EL (cell line): ENCODE measurements at regions not wholly inside any gene's neighbourhood (a gene's known extent, or its start where the extent isn't known, plus 50 kb on each side); places are given as distances from the start of the nearest gene placed in this dataset.

Source experiments
- DNase-seq: peaks from one replicate; pipeline ENCODE4 v3.0.0-alpha.2; 2016

DNA sequence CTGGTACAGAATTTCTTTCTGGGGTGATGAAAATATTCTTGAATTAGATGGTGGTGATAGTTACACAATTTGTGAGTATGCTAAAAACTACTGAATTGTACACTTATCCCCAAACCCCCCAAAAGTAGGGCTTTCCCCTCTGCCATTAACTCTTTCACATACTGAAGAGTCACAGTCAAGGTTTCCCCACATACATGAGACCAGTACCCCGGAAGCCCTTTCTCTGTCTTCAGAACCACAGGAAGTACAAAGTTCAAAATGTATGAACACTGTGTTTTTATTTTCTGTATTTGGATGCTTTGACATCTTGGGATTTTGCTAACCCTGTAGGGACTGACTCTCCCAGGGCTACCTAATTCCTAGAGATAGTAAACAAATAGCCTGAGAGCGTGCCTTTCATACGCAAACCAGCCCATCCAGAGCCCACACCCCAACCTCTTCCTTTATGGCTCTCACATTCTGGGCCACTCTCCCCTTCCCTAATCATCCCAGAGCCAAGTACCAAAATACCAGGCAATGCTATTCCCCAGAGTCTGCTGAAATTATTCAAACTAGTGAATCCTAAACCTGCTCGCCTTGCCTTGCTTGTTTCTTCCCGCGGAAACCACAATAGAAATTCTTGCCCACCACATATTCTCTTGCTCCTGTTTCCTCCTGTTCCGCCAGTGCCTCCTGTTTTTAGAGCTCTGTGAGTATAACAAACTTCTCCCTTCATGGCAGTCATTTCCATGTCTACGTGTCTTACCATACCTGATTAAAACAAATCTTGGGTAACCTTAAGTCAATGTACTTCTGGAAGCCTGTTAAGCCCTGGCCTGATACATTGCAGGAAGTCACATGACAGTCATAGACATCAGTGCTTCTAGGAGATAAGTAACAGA, 524.8 kb downstream of the FUT8 start:
- DNase-seq: no peak

DNA sequence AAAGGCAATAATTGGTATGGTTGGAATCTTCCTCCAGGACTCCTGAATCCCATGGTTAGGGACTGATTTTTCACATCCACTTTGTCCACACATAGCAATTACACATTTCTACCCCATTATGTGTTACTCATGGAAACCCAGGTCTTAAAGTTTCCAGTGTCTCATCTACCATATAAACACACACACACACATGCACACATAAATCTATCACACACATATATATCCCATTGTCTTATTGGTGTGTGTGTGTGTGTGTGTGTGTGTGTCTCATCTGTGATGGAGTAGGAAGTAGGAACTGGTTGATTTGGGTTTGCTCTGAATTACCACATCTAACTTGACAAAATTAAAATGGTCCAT, 525.4 kb downstream of the FUT8 start:
- DNase-seq: no peak

DNA sequence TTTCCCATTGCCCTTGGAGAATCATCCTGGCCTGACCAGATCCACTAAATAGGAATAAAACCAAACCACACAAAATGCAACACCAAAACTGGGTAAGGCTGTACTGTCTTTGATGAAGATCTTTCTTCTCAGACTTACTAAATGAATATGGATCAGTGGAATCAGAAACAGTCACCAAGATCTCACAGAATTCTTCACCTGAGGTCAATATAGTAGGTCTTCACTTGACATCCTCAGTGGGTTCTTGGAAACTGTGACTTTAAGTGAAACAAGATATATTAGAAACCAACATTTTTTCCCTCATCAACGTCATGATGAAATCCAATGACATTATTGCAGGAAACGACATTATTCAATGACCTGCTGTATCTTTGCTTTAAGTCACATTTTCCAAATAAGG, 526.2 kb downstream of the FUT8 start:
- no peak for DNase-seq

DNA sequence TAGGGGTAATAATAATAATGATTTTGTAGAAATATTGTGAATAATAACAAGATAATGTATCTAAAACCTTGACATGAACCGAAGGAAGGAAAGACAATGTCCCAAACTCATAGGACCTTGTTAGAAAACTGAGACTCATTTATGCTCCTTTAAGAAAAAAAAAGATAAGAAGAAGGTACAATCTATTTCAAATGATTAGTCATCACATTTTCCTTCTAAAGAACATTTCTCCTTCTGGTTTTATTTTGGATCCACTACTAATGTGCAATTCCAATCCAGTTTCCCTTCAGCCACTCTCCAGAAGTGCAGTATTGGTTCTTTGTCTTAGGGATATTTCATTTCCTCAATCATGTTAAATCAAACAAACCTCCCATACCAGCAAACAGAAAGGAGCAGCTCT, 526.7 kb downstream of the FUT8 start:
- DNase-seq: no peak

DNA sequence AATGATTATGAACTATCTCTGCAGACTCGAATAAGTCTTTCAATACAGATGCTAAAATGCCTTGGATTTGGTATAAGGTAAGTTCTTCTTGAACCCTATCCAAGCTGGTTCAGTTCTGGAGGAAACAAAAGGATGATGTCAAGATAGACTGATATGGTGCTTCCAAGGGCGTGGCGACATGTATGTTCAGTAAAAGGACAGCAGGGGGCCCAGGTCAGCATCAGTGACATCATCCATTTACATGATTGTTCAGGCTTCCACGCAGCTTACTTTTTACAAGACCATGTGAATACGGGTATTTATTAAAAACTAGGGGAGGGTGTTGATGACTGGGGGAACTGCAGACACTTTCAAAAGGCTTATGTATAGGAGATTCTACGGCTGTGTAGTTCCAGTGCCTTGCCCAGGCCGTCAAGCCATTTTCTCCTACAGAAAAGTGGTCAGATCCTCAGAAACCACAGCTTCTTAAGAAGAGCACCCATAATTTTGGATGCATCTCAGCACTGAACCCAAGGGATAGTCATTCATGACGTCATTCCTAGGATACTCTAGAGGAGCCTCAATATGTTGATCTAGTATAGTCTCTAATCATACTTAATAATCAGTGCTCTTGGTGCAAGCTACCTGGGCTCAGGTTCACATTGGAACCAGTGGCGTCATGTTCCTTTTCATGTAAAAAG, 527.7 kb downstream of the FUT8 start:
- peak; percentile 24 for DNase-seq

DNA sequence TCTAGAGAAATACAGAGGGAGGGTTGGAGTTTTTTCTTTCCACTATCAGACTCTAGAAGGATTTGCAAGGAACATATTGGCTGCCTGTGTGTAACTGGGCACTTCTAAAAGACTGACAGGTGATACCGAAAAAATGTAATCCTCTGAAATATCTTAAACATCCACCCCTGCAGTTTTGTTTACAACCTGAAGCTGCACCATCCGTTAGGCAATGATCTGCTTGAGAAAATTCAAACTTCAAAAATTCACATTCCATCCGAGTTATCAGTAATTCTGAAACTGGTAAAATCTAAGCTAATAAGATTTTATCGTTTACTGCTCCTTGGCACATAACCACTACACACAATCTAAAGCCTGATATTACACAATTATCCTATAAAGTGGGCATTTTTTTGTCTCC, 528.6 kb downstream of the FUT8 start:
- DNase-seq: no peak

DNA sequence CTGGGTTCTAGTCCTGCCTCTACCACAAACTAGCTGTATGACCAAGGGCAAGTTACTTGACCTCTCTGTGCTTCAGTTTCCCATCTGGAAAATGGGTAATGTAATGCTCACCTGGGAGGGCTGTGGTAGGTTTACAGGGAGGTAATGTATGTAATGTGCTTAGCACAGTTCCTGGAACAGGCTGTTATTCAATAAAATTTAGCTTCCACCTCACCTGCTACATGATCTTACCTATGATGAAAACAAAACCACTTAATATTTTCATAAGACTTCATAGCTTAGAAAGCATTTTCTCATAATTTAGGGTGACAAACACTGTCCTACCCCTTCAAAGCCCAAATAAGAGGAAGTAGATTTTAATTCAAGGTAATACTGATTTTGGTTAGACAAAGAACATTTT, 530.6 kb downstream of the FUT8 start:
- DNase-seq: no peak

DNA sequence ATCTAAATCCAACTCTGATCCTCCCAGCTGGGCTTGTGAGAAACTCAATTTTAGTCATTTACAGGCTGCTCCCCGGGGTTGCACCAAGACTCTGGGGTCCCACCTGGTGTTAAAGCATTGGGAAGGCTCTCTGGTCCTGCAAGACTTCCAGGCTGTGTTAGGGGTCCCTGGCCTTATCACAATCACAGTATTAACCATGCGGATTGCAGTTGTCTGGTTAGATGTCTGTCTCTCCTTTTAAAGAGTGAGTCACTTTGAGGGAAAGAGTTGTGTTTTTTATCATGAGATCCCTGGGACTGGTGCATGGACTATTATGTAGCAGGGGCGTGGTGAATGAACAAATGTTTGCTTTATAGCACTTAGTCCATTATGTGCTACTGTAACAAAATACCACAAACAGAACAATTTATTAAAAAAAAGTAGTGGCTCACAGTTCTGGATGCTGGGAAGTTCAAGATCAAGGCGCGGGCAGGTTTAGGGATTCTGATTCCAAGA, 531.4 kb downstream of the FUT8 start:
- DNase-seq: no peak

DNA sequence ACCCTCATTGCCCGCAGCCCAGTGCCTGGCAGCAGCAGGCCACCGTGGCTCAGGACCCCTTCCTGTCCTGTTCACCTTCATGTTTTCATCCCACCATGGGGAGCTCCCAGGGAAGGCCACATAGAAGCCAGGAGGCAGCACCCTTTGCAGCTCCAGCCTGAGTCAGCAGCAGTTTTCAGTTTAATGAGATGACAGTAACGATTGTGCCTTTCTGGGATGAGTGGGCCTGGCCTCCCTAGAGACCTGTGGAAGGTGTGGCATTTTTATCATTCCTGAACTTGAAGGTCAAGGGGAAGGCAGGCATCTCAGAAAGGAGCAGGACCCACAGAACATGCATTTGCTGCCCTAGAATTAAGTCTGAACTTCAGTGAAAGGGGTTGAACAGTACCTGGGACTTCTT, 532.8 kb downstream of the FUT8 start:
- DNase-seq: no peak

DNA sequence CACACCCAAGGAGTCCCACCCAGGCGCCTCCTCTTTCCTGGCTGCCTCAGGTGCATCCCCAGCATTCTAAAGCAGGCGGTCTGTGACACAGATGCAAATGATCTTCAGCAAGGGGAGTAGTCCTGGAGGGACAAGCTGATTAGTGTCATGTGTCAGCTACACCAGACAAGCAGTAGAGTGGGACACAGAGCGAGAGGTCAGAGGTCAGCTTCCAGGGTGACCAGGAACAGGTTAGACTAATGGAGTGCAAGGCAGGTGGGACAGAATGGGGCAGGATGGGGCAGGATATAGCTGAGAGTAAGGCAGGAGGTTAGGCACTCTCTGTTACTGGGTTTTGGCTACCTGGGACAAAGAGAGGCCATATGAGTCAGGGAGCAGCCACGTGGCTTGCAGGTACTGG, 534.0 kb downstream of the FUT8 start:
- no peak for DNase-seq

DNA sequence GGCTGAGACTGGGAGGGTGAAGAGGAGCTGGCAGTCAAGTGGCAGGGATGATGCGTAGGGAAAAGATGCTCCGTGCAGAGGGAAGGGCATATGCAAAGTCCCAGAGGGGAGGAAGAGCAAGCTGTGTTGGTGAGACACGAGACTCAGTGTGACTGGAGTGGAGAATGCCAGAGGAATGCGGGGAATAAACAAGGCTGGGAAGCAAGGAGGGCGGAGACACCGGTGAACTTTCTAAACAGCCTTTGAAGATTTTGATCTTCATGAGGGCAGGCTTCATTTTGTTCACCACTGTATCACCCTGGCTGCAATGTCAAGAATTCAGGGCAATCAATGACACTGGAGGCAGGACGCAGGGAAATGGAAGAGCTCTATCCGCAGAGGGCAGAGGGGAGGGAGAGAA, 535.8 kb downstream of the FUT8 start:
- no peak for DNase-seq

DNA sequence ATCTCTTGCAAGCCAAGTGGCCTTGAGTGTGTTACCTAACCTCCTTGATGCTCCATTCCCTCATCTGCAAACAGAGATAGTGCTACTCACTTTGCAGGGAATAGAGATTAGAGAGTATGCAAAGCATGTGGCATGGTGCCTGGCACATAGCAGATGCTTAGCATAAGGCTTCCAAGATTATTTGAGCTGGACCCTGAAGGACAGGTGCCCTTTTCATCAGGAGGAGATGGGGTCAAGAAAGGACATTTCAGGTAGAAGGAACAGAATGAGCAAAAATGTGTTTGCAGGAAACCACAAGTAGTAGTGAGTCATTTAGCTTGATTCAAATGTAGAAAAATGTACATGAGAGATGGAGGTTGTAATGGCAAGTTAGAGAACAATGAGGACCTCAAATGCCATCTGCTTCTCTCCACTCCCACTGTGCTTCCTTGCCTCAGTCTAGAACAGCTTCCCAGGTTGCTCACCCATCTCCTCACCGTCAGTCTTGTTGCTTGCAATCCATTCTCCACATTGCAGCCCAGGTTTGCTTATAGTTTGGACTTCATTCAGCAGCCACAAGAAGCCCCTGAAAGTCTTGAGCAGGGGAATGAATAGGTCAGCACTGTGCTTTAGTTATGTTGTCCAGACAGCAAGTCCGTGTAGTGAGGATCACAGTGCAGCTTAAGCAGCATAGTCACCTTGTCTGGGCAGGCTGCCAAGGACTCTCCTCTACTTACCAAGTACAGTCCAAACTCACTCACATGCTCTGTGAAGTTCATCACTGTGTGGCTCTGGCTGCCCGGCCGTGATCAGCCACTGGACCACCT, 536.3 kb upstream of the CCDC196 start:
- DNase-seq: peak; percentile 8

DNA sequence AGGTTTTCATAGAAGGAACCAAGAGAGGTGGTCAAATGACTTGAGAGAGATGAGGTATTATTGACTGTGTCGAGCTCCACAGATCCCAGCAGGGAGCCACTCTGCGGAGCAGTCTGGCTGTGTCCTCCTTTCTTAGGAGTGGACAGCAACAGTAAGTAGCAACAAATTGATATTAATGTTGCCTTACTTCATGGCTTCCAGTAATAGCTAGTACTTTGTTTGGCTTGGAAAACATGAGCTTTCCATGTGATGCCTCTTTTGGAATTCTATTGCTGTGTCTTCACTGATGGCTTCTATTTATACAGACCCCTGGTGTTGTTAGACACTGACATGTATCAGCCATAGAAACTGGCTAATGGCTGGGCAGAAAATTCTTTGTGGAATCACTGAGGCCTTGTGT, 531.2 kb upstream of the CCDC196 start:
- no peak for DNase-seq

DNA sequence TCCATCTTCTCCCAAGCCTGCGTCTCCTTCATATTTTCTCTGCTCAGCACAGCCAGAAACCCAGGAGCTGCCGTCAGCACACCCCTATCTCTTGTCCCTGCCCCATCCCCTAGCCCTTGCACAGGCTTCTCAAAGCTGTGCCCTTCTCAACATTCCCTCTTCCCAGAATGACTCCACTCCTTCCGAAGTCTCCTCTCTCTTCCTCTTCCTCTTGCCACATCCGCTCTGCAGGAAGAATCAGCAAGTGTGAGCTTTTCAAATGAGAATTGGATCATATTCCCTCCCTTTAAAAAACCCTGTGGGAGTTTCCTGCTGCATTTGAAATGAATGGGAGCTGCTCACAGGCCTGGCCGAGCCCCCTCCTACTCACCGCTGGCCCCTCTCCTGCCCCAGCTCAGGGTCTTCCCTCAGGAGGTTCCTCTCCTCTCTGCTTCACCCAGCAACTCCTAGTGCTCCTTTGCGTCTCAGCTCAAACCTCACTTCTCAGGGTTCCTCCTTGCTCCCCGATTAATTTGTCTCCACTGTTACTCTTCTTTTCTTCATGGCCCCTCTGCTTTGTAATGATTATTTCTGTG, 528.5 kb upstream of the CCDC196 start:
- no peak for DNase-seq

DNA sequence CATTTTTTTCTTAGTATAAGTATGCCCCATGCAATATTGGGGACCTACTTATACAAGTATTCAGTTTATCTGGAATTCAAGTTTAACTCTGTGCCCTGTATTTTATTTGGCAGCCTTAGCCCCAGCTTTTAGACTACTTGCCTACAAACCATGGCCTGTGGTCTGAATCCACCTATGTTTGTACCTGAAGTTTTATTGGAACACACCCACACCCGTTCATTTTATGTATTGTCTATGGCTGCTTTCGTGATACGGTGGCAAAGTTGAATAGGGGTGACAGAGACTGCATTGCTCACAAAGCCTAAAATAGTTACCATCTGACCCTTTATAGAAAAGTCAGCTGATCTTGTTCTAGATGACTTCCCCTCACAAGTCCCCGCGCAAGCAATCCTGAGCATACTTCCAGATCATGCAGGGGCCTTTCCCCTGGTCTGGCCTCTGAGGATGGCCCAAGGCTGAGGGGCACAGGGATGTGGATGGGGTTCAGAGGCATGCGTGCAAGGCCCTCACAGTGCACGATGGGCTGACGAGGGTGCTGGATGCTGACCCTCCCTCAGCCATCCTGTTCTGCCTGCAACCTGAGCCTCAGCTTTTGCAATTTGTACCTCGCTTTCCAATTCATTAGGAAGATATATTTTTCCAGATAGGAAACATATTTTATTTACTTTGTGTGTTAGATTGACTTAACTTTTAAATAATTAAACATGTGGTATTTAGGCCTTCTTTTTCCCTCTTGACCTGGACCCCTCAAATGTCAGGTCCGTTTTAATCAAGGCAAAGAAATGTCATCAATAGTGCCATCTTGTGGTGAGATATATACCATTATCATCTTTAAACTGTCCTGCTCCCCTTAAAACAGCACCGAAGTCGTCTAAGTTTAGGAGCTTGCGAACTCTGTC, 527.3 kb upstream of the CCDC196 start:
- peak; percentile 29 for DNase-seq

DNA sequence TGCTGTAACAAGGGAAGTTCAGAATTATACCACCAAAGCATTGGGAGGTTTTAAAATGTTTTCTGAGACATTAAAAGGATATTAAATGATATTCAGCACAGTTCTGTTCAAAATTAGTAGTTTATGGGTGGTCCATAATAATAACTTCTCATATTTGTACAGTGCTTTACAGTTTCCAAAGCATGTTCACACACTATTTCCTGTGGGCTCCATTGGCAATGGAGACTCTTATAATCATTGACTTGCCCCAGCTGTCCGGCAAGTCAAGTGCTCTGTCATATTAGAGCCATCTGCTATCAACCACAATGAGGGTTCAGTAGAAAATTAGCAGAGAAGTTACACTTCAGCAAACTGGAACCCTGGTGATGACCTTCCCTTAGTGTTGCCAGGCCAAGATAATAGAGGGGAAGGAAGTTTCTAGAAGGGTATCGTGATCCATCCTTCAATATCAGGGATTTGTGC, 526.6 kb upstream of the CCDC196 start:
- DNase-seq: no peak

DNA sequence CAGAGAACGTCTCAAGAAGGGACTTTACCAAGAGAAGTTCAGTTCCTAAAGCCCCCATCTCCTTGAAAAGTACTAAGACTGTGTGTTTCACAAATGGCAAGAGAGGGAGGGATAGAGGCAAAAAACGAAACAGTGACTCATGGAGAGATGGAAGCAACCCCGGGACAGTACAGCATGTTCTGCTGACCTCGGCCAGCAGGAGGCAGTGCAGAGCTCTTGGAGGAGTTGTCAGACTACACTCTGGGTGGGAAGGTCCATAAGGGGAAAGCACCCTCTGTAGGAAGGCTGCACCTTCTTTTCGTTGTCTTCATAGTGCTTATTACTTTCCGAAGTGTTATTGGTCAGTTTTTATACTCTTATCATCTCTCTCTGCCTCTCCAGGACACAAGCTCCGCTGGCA, 525.2 kb upstream of the CCDC196 start:
- DNase-seq: peak; percentile 26

DNA sequence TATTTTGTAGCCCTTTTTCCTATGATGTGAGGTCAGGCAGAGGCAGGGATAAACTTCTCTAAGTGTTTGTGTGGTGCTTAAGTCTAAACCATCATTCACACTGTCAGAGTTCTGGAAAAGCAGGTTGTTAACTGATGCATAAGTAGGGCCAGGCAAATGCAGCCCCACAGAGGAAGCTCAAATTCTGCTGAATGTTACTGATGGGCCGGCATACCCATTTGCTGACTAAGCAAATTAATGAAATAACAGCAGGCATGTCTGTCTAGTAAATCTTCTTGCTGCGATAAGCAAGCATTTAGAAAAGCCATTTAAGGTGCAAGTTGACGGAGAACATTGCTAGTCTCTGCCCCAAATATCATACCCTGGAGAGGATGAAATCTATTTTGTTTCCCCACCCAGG, 523.2 kb upstream of the CCDC196 start:
- no peak for DNase-seq

DNA sequence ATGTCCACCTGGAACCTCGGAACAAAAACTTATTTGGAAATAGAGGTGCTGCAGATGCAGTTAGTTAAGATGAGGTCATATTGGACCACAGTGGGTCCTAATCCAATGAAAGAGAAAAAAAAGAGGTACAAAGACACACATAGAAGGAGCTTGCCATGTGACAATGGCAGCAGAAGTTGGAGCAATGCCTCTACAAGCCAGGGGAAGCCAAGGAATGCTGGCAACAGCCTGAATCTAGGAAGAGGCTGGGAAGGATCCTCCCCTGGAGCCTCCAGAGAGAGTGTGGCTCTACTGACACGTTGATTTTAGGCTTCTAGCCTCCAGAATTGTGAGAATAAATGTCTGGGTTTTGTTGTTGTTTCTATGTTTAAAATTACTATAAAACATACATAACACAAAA, 521.8 kb upstream of the CCDC196 start:
- DNase-seq: no peak

DNA sequence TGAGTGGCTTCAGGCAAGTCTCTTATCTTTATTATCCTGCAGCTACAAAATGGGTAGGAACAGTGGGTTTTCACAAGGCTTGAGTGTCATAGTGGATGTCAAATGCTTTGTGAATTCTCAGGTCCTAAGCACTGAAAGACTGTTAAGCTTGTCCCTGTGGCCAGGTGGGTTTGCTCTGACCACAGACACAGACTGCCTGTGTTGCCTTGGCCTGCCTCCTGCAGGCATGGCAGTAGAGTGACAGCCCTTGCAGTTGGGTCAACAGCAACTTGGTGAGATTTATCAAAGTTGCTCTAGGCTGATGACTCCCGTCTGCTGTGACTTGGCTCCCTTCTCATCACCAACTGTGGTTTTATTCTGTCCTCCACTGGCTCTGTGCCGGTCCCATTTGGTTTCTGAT, 520.0 kb upstream of the CCDC196 start:
- no peak for DNase-seq

DNA sequence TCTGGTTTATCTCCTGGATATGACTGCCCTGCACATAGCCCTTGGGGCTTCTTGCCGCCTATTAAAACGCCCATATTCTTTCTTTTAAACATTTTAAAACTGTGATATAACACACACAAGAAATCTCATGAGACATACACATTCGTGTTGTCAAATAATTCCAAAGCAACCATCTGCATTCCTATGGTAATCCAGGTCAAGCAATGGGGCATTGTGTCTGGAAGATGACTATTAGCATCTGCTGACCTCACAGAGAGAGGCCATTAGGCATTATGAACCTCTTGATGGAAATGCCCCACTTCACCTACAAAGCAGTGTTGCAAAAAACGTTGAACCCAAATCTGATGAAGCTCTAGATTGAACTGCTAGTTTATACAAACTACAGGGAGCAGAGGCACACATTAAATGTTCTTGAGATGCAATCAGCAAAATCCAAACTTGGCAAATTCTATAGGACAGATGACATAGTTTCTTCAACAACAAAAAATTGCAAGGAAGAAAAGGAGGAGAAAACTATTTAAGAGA, 513.8 kb upstream of the CCDC196 start:
- peak; percentile 54 for DNase-seq

DNA sequence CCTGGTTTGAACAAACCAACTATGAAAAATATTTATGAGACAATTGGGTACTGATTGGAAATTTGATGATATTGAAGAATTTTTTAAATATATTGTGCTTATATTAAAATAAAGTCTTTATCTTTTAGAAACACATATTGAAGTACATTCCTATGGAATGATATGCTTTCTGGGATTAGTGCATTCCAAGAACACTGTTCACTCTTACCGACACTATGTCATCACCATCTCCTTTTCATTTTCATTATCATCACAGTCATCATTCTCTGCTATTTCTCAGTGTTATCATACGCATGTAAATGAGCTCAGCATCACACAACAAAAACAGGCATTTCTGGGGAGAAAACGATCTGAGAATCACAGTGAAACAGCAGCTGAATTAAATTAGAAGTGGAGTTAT, 513.3 kb upstream of the CCDC196 start:
- peak; percentile 67 for DNase-seq
